GM12878 (cell line): ENCODE measurements at regions not wholly inside any gene's neighbourhood (a gene's known extent, or its start where the extent isn't known, plus 50 kb on each side); places are given as distances from the start of the nearest gene placed in this dataset.

Source experiments
- ATAC-seq: fragments of 200-7000 bp; cut with Tn5 transposase; 3 replicates; pipeline ENCODE4 v1.9.1; 2020; ENCODE audit warnings: mild to moderate bottlenecking, moderate library complexity
- BruUV-seq: library from RNA; stranded (reverse); fragments of 400-500 nt; replicated peaks from 2 replicates; lab custom pipeline; 2021; lab: Mats Ljungman, UMichigan
- CTCF ChIA-PET: fragments of 300-600 bp; sonication (Branson Sonifier 250); formaldehyde crosslinking; extraction: SDS; loops from one replicate; lab custom pipeline; 2021; ENCODE audit warnings: inconsistent platforms; lab: Yijun Ruan, JAX
- POLR2A ChIA-PET: fragments of 350-600 bp; formaldehyde crosslinking; extraction: SDS; loops from one replicate; lab custom pipeline; 2021; ENCODE audit warnings: inconsistent platforms; lab: Charles Lee
- RAD21 ChIA-PET: fragments of 300-600 bp; sonication (Branson Sonifier 250); formaldehyde crosslinking; loops from one replicate; lab custom pipeline; 2023; ENCODE audit warnings: antibody characterized with exemption; ENCODE audit not compliant: unreplicated experiment; lab: Charles Lee
- SMC1A ChIA-PET: fragments of 300-600 bp; sonication (Branson Sonifier 250); formaldehyde crosslinking; loops from one replicate; lab custom pipeline; 2023; ENCODE audit not compliant: unreplicated experiment, uncharacterized antibody; lab: Charles Lee
- DNase-seq: peaks from one replicate; pipeline ENCODE4 v3.0.0-alpha.2; 2011; ENCODE audit warnings: low read depth, low spot score
- FAIRE-seq: peaks from 3 replicates; lab custom pipeline; 2011; peaks lifted over from hg19 to GRCh38; lab: Jason Lieb, UNC
- H2AFZ ChIP-seq: 2 replicates; pipeline ENCODE4 v1.6.0; 2011; ENCODE audit warnings: low read depth, low read length, control low read depth; ENCODE audit not compliant: control insufficient read depth
- H3K27ac ChIP-seq: 2 replicates; pipeline ENCODE4 v1.5.1; 2011; ENCODE audit warnings: control low read depth; ENCODE audit not compliant: control insufficient read depth, insufficient read depth
- H3K27me3 ChIP-seq, 2 experiments: replicated peaks in 1 of 2; 2 replicates each; pipeline versions ENCODE4 v1.6.0 to v1.6.1; 2011; ENCODE audit warnings: low read length in 1 of 2; ENCODE audit not compliant: control insufficient read depth in 2 of 2, insufficient read depth in 2 of 2
- H3K36me3 ChIP-seq, 2 experiments: 2 replicates each; pipeline ENCODE4 v1.5.1; 2011; ENCODE audit warnings: low read length in 1 of 2; ENCODE audit not compliant: control insufficient read depth in 2 of 2, insufficient read depth in 2 of 2
- H3K4me1 ChIP-seq: 2 replicates; pipeline ENCODE4 v1.6.1; 2011; ENCODE audit warnings: mild to moderate bottlenecking, low read length, moderate library complexity, mixed read lengths; ENCODE audit not compliant: control insufficient read depth, insufficient read depth
- H3K4me2 ChIP-seq: 2 replicates; pipeline ENCODE4 v1.6.0; 2011; ENCODE audit warnings: control low read depth; ENCODE audit not compliant: control insufficient read depth, insufficient read depth
- H3K4me3 ChIP-seq: fragments of 200-600 bp; sonication (generic); 2 replicates; pipeline ENCODE4 v1.5.1; 2016
- H3K79me2 ChIP-seq: 2 replicates; pipeline ENCODE4 v1.6.0; 2011; ENCODE audit warnings: low read length; ENCODE audit not compliant: control insufficient read depth, insufficient read depth
- H3K9ac ChIP-seq: 2 replicates; pipeline ENCODE4 v1.8.0; 2011; ENCODE audit warnings: low read length, control low read depth, mixed read lengths; ENCODE audit not compliant: control insufficient read depth, insufficient read depth
- H3K9me3 ChIP-seq: replicated peaks from 3 replicates; pipeline ENCODE4 v1.5.1; 2011; ENCODE audit warnings: mild to moderate bottlenecking, low read length; ENCODE audit not compliant: control insufficient read depth, insufficient read depth
- H4K20me1 ChIP-seq: 2 replicates; pipeline ENCODE4 v1.6.0; 2011; ENCODE audit not compliant: control insufficient read depth, insufficient read depth
- BHLHE40 ChIP-seq, 2 experiments: fragments of 450-650 bp in 1 of 2; IDR thresholded peaks; 2 replicates each; pipeline ENCODE4 v1.6.1; 2011 to 2017; ENCODE audit warnings: low read depth in 2 of 2, borderline replicate concordance in 1 of 2, improper control_type of control experiment in 1 of 2, low read length in 1 of 2, mild to moderate bottlenecking in 1 of 2
- BMI1 ChIP-seq: fragments of 450-650 bp; IDR thresholded peaks from 2 replicates; pipeline ENCODE4 v1.6.1; 2016; ENCODE audit warnings: mild to moderate bottlenecking, moderate library complexity, borderline replicate concordance
- CBX5 ChIP-seq: sonication (generic); IDR thresholded peaks from 2 replicates; pipeline ENCODE4 v1.6.1; 2016; ENCODE audit warnings: low read depth, moderate library complexity, mild to moderate bottlenecking, inconsistent platforms
- FOXM1 ChIP-seq: IDR thresholded peaks from 2 replicates; pipeline ENCODE4 v1.6.1; 2012; ENCODE audit warnings: low read depth, mild to moderate bottlenecking, inconsistent platforms, low read length, moderate library complexity
- NR2C2 ChIP-seq: IDR thresholded peaks from 2 replicates; pipeline ENCODE4 v1.6.1; 2011; ENCODE audit warnings: borderline replicate concordance, low read depth; ENCODE audit not compliant: control insufficient read depth, insufficient read length
- SMAD1 ChIP-seq: fragments of 450-650 bp; IDR thresholded peaks from 2 replicates; pipeline ENCODE4 v1.6.1; 2018; ENCODE audit warnings: mild to moderate bottlenecking, low read depth; ENCODE audit not compliant: partially characterized antibody
- SUPT20H ChIP-seq: IDR thresholded peaks from 2 replicates; pipeline ENCODE4 v1.6.1; 2011; ENCODE audit warnings: low read depth, mild to moderate bottlenecking, low read length, moderate library complexity, borderline replicate concordance; ENCODE audit not compliant: control insufficient read depth
- WGBS: methylation state at CpG from one replicate; pipeline ENCODE4 v1.1.6; 2016; ENCODE audit warnings: low lambda C conversion rate; ENCODE audit not compliant: insufficient replicate concordance, insufficient coverage; ENCODE audit errors: missing lambda C conversion rate; 5-methylcytosine and 5-hydroxymethylcytosine counted together
- in situ Hi-C: fragments of 300-500 bp; cut with MboI; formaldehyde crosslinking; loops from 9 replicates; pipeline ENCODE4 v1.14.3; 2018; ENCODE audit warnings: mixed read lengths
- intact Hi-C: fragments of 100-400 bp; cut with micrococcal nuclease; formaldehyde crosslinking; loops from one replicate; pipeline ENCODE4 v1.14.2; 2022; ENCODE audit not compliant: unreplicated experiment
- TF ChIP-seq, protein P1 (sequence below): fragments of 450-650 bp; formaldehyde crosslinking; IDR thresholded peaks from 2 replicates; pipeline ENCODE4 v1.4.0; 2020; ENCODE audit warnings: mild to moderate bottlenecking, moderate library complexity
- TF ChIP-seq, protein P2 (sequence below): fragments of 450-650 bp; IDR thresholded peaks from 2 replicates; pipeline ENCODE4 v1.6.1; 2016; ENCODE audit warnings: mild to moderate bottlenecking
- TF ChIP-seq, protein P3 (sequence below): IDR thresholded peaks from 2 replicates; pipeline ENCODE4 v1.6.1; 2011; ENCODE audit warnings: low read depth, mild to moderate bottlenecking, low read length, moderate library complexity, borderline replicate concordance; ENCODE audit errors: extremely low read depth
- TF ChIP-seq, protein P4 (sequence below): fragments of 450-650 bp; IDR thresholded peaks from 2 replicates; pipeline ENCODE4 v1.6.1; 2018; ENCODE audit warnings: mild to moderate bottlenecking, low read depth, moderate library complexity; ENCODE audit not compliant: partially characterized antibody

DNA sequence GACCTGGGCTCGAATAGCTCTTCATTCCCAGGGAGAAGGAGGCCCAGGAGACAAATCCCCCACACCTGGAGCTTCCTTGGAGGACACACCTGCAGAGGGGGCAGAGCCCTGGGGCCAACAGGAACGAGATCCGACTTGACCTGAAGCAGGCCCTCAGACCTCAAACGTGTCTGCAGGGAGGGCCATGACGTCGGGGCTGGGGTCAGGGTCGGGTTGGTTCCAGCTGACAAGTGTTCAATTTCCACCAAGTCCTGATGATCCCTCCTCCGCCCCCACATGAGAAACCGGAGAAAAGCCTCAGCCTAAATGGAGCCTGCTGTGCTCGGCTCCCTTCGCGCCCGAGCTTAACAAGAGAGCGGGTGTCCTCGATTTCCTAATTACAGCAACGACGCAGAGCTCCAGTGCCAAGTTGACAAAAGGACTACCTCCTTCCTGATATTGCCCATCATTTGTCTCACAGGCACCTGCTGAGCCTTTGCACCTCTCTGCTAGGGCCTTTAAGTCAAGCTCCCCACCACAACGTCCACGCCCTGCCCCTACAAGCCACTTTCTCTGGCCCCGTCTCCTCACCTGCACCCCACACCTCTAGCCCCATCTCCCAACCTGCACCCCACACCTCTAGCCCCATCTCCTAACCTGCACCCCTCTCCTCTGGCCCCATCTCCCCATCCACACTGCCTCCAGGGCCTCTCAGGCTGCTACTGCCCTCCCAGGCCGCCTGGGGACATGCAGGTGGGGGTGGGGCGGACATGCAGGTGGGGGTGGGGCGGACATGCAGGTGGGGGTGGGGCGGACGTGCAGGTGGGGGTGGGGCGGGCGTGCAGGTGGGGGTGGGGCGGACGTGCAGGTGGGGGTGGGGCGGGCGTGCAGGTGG is 519.4 kb downstream of the GLRX3 start:
- in situ Hi-C loops, result no loop called here
- POLR2A ChIA-PET, result no interaction called here

More for the DNA sequence above, 519.4 kb downstream of the GLRX3 start:
- FAIRE-seq (no peak), DNase-seq (no peak), ATAC-seq (no peak)
- Histone ChIP-seq H3K4me2 (no peak overlapping the region), H3K27ac (no peak overlapping the region), H3K36me3 (no peaks in the 10 kb centered on the region), H3K9me3 (no peaks in the 10 kb centered on the region; the same call in 2 of the 3 replicates), H3K4me1 (no peaks in the 10 kb centered on the region), H3K27me3 (no peaks in the 10 kb centered on the region), H3K9ac (no peak overlapping the region), H3K79me2 (no peaks in the 10 kb centered on the region), H4K20me1 (no peaks in the 10 kb centered on the region), H2AFZ (no peak overlapping the region), H3K4me3 (no peak overlapping the region)
- no TSS peak for BruUV-seq
- TF ChIP-seq, protein P1, sequence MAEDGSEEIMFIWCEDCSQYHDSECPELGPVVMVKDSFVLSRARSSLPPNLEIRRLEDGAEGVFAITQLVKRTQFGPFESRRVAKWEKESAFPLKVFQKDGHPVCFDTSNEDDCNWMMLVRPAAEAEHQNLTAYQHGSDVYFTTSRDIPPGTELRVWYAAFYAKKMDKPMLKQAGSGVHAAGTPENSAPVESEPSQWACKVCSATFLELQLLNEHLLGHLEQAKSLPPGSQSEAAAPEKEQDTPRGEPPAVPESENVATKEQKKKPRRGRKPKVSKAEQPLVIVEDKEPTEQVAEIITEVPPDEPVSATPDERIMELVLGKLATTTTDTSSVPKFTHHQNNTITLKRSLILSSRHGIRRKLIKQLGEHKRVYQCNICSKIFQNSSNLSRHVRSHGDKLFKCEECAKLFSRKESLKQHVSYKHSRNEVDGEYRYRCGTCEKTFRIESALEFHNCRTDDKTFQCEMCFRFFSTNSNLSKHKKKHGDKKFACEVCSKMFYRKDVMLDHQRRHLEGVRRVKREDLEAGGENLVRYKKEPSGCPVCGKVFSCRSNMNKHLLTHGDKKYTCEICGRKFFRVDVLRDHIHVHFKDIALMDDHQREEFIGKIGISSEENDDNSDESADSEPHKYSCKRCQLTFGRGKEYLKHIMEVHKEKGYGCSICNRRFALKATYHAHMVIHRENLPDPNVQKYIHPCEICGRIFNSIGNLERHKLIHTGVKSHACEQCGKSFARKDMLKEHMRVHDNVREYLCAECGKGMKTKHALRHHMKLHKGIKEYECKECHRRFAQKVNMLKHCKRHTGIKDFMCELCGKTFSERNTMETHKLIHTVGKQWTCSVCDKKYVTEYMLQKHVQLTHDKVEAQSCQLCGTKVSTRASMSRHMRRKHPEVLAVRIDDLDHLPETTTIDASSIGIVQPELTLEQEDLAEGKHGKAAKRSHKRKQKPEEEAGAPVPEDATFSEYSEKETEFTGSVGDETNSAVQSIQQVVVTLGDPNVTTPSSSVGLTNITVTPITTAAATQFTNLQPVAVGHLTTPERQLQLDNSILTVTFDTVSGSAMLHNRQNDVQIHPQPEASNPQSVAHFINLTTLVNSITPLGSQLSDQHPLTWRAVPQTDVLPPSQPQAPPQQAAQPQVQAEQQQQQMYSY (CRISPR knock-in tag), result no peak
- TF ChIP-seq BMI1, result no peak
- TF ChIP-seq, protein P2, sequence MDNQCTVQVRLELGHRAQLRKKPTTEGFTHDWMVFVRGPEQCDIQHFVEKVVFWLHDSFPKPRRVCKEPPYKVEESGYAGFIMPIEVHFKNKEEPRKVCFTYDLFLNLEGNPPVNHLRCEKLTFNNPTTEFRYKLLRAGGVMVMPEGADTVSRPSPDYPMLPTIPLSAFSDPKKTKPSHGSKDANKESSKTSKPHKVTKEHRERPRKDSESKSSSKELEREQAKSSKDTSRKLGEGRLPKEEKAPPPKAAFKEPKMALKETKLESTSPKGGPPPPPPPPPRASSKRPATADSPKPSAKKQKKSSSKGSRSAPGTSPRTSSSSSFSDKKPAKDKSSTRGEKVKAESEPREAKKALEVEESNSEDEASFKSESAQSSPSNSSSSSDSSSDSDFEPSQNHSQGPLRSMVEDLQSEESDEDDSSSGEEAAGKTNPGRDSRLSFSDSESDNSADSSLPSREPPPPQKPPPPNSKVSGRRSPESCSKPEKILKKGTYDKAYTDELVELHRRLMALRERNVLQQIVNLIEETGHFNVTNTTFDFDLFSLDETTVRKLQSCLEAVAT, result no peak
- TF ChIP-seq, protein P3, sequence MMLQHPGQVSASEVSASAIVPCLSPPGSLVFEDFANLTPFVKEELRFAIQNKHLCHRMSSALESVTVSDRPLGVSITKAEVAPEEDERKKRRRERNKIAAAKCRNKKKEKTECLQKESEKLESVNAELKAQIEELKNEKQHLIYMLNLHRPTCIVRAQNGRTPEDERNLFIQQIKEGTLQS, result no peak
- TF ChIP-seq BHLHE40 (IDR thresholded peaks at IDR 0.05; ENCODE audit: borderline replicate concordance in 1 of 2, low read depth in 2 of 2, low read length in 1 of 2), result no peak
- TF ChIP-seq NR2C2, result no peak
- TF ChIP-seq CBX5, result no peak
- TF ChIP-seq SUPT20H, result no peak
- TF ChIP-seq, protein P4, sequence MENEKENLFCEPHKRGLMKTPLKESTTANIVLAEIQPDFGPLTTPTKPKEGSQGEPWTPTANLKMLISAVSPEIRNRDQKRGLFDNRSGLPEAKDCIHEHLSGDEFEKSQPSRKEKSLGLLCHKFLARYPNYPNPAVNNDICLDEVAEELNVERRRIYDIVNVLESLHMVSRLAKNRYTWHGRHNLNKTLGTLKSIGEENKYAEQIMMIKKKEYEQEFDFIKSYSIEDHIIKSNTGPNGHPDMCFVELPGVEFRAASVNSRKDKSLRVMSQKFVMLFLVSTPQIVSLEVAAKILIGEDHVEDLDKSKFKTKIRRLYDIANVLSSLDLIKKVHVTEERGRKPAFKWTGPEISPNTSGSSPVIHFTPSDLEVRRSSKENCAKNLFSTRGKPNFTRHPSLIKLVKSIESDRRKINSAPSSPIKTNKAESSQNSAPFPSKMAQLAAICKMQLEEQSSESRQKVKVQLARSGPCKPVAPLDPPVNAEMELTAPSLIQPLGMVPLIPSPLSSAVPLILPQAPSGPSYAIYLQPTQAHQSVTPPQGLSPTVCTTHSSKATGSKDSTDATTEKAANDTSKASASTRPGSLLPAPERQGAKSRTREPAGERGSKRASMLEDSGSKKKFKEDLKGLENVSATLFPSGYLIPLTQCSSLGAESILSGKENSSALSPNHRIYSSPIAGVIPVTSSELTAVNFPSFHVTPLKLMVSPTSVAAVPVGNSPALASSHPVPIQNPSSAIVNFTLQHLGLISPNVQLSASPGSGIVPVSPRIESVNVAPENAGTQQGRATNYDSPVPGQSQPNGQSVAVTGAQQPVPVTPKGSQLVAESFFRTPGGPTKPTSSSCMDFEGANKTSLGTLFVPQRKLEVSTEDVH, result no peak
- TF ChIP-seq SMAD1, result no peak
- TF ChIP-seq FOXM1, result no peak
- CTCF ChIA-PET, result no interaction called here
- intact Hi-C loops, result no loop called here
- RAD21 ChIA-PET, result no interaction called here
- SMC1A ChIA-PET, result no interaction called here
- whole genome bisulfite sequencing, result 53% methylated on average over 21 of the region's 31 CpGs
